Tibial nerve (tissue), 4 donors: ENCODE measurements at regions not wholly inside any gene's neighbourhood (a gene's known extent, or its start where the extent isn't known, plus 50 kb on each side); places are given as distances from the start of the nearest gene placed in this dataset.

Source experiments
- DNase-seq, 2 donors: peaks; one replicate each; pipeline ENCODE4 v3.0.0-alpha.2; 2019; ENCODE audit warnings: low spot score in 2 of 2
- H3K27ac ChIP-seq, 4 donors: fragments of 200-600 bp; sonication (generic) in 3 of 4; one replicate each; pipeline ENCODE4 v1.5.1; 2017 to 2019; ENCODE audit warnings: mild to moderate bottlenecking in 1 of 4
- H3K27me3 ChIP-seq, 2 donors: fragments of 200-600 bp; sonication (generic) in 1 of 2; one replicate each; pipeline versions ENCODE4 v1.5.1 to v1.6.0; 2017 to 2019
- H3K36me3 ChIP-seq, 3 donors: fragments of 200-600 bp; sonication (generic); one replicate each; pipeline ENCODE4 v1.5.1; 2018 to 2019
- H3K4me1 ChIP-seq, 4 donors: fragments of 200-600 bp; sonication (generic) in 3 of 4; one replicate each; pipeline ENCODE4 v1.5.1; 2017 to 2019
- H3K4me3 ChIP-seq, 4 donors: fragments of 200-600 bp; sonication (generic) in 3 of 4; one replicate each; pipeline ENCODE4 v1.5.1; 2017 to 2019; ENCODE audit warnings: mild to moderate bottlenecking in 1 of 4, moderate library complexity in 1 of 4
- H3K9me3 ChIP-seq, 4 donors: fragments of 200-600 bp; sonication (generic) in 3 of 4; one replicate each; pipeline ENCODE4 v1.5.1; 2017 to 2019
- EP300 ChIP-seq, 2 donors: sonication (generic); formaldehyde crosslinking; IDR thresholded peaks; one replicate each; pipeline ENCODE4 v1.6.1; 2017; ENCODE audit warnings: antibody characterized with exemption in 2 of 2, mild to moderate bottlenecking in 1 of 2
- POLR2A ChIP-seq, 2 donors: fragments of 450-650 bp; IDR thresholded peaks; one replicate each; pipeline ENCODE4 v1.6.1; 2017; ENCODE audit warnings: antibody characterized with exemption in 2 of 2, mild to moderate bottlenecking in 2 of 2, moderate library complexity in 2 of 2
- WGBS, 2 donors: methylation state at CpG; one replicate each; pipeline ENCODE4 v1.1.5; 2018; 5-methylcytosine and 5-hydroxymethylcytosine counted together
- TF ChIP-seq, protein P1 (sequence below), 5 experiments: fragments of 200-600 bp in 3 of 5; fragments of 450-650 bp in 2 of 5; sonication (generic) in 3 of 5; IDR thresholded peaks; one replicate each; pipeline ENCODE4 v1.5.1; 2016 to 2019; ENCODE audit warnings: antibody characterized with exemption in 5 of 5, mild to moderate bottlenecking in 3 of 5, moderate library complexity in 2 of 5

GRCh38 chrX:30150196-30150895 lies 65.0 kb upstream of the MAGEB2 start:
- Histone ChIP-seq H3K36me3 (no peaks in the 10 kb centered on the region), H3K4me1 (no peaks in the 10 kb centered on the region), H3K27me3 (no peaks in the 10 kb centered on the region), H3K4me3 (no peak overlapping the region), H3K27ac (no peak overlapping the region), H3K9me3 (no peaks in the 10 kb centered on the region)
- TF ChIP-seq POLR2A (IDR thresholded peaks at IDR 0.05) = no peak
- TF ChIP-seq EP300 (IDR thresholded peaks at IDR 0.05) = no peak
- TF ChIP-seq, protein P1, sequence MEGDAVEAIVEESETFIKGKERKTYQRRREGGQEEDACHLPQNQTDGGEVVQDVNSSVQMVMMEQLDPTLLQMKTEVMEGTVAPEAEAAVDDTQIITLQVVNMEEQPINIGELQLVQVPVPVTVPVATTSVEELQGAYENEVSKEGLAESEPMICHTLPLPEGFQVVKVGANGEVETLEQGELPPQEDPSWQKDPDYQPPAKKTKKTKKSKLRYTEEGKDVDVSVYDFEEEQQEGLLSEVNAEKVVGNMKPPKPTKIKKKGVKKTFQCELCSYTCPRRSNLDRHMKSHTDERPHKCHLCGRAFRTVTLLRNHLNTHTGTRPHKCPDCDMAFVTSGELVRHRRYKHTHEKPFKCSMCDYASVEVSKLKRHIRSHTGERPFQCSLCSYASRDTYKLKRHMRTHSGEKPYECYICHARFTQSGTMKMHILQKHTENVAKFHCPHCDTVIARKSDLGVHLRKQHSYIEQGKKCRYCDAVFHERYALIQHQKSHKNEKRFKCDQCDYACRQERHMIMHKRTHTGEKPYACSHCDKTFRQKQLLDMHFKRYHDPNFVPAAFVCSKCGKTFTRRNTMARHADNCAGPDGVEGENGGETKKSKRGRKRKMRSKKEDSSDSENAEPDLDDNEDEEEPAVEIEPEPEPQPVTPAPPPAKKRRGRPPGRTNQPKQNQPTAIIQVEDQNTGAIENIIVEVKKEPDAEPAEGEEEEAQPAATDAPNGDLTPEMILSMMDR (IDR thresholded peaks at IDR 0.05) = no peak
- no peak for DNase-seq
- WGBS, 2 donors = 60 to 92% methylated on average over 4 to 6 of the region's 6 CpGs

GRCh38 chrX:30151964-30152363 lies 63.4 kb upstream of the MAGEB2 start:
- H3K4me1 ChIP-seq = no peaks in the 10 kb centered on the region
- 71 to 96% methylated on average over 2 to 3 of the region's 3 CpGs for WGBS, 2 donors
- no peaks in the 10 kb centered on the region for H3K36me3 ChIP-seq
- no peak overlapping the region for H3K27ac ChIP-seq
- no peaks in the 10 kb centered on the region for H3K27me3 ChIP-seq
- no peak for TF ChIP-seq POLR2A (IDR thresholded peaks at IDR 0.05)
- TF ChIP-seq EP300 (IDR thresholded peaks at IDR 0.05) = no peak
- TF ChIP-seq, protein P1 (IDR thresholded peaks at IDR 0.05) = no peak
- H3K9me3 ChIP-seq = no peaks in the 10 kb centered on the region
- no peak for DNase-seq
- no peak overlapping the region for H3K4me3 ChIP-seq

- Histone ChIP-seq H3K4me1 (no peaks in the 10 kb centered on the region), H3K9me3 (no peaks in the 10 kb centered on the region), H3K27ac (no peak overlapping the region), H3K36me3 (no peaks in the 10 kb centered on the region), H3K27me3 (no peaks in the 10 kb centered on the region), H3K4me3 (no peak overlapping the region)
- 62 to 71% methylated on average over 7 of the region's 7 CpGs for WGBS, 2 donors
- TF ChIP-seq EP300 (IDR thresholded peaks at IDR 0.05) (no peak), POLR2A (IDR thresholded peaks at IDR 0.05) (no peak)
- TF ChIP-seq, protein P1 (IDR thresholded peaks at IDR 0.05) = no peak
- no peak for DNase-seq
These were observed 62.0 kb upstream of the MAGEB2 start for GRCh38 chrX:30153175-30153880.

- no peak overlapping the region for H3K27ac ChIP-seq
- TF ChIP-seq POLR2A (IDR thresholded peaks at IDR 0.05) = no peak
- TF ChIP-seq, protein P1 (IDR thresholded peaks at IDR 0.05) = no peak
- no peak for TF ChIP-seq EP300 (IDR thresholded peaks at IDR 0.05)
- 41 to 47% methylated on average over 4 of the region's 4 CpGs for WGBS, 2 donors
- no peak overlapping the region for H3K4me3 ChIP-seq
- DNase-seq = no peak
- H3K36me3 ChIP-seq = no peaks in the 10 kb centered on the region
- H3K4me1 ChIP-seq = no peaks in the 10 kb centered on the region
- no peaks in the 10 kb centered on the region for H3K27me3 ChIP-seq
- no peaks in the 10 kb centered on the region for H3K9me3 ChIP-seq
These were observed 61.5 kb upstream of the MAGEB2 start for GRCh38 chrX:30153881-30154260.

- Histone ChIP-seq H3K27me3 (no peaks in the 10 kb centered on the region), H3K9me3 (no peaks in the 10 kb centered on the region), H3K27ac (no peak overlapping the region), H3K4me1 (no peaks in the 10 kb centered on the region), H3K4me3 (no peak overlapping the region), H3K36me3 (no peaks in the 10 kb centered on the region)
- WGBS, 2 donors = 79 to 97% methylated on average over 2 of the region's 2 CpGs
- TF ChIP-seq POLR2A (IDR thresholded peaks at IDR 0.05) (no peak), EP300 (IDR thresholded peaks at IDR 0.05) (no peak)
- TF ChIP-seq, protein P1 (IDR thresholded peaks at IDR 0.05) = no peak
- DNase-seq = no peak
These were observed 59.4 kb upstream of the MAGEB2 start for GRCh38 chrX:30156009-30156408.
